EL (cell line): ENCODE measurements at regions not wholly inside any gene's neighbourhood (a gene's known extent, or its start where the extent isn't known, plus 50 kb on each side); places are given as distances from the start of the nearest gene placed in this dataset.

ENCODE experiments used
- DNase-seq: peaks from one replicate; pipeline ENCODE4 v3.0.0-alpha.2; 2016

DNA sequence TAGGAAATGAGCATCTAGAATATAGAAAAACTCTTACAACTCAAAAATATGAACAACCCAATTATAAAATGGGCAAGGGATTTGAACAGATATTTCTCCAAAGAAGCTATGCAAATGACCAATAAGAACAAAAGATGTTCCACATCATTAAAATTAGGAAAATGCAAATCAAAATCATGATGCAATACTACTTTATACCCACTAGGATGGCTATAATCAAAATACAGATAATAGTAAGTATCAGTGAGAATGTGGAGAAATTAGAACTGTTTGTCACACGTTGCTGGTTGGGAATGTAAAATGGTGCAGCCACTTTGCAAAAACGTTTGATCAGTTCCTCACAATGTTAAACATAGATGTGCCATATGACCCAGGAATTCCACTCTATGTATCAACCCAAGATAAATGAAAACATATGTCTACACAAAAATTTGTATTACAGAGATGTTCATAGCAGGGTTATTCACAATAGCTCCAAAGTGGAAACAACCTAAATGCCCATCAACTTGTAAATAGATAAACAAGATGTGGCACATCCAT lies 558.4 kb downstream of the SLC4A3 start:
- no peak for DNase-seq

DNA sequence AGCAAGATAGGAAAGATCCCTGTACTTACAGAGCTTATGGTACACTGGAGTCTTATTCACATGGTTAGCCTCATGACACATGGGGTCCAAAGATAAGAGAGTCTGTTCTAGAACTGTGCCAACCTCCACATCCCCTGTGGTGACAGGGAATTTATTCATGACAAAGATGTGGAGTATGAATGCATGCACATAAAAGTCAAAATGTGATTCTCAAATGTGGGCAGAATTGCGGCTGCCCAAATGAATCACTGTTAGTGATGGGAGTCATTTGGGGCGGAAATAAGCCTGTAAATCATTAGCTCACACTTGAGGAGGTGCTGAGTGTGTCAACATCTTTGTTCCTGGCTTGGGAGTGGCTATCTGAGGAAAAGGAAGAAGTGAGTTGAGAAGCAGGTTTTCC lies 560.6 kb downstream of the SLC4A3 start:
- peak; percentile 86 for DNase-seq

DNA sequence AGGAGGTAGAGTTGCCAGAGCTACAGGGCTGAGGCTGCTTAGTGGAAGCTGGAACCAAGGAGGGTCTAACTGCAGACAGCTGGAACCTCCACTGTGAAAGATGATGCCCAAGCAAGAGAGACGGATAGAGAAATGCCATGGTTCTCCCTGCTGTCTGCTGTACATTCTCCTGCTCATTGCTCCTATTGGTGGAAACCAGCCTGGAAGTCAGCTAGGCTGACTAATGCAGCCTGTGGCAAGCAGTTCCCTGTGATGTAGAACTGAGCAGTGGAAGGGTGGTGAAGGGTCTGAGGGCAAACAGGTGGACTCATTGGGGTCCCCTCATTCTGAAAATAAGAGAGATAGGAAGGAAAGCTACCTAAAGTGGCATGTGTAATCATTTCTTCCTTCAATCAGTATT lies 563.6 kb downstream of the SLC4A3 start:
- no peak for DNase-seq

DNA sequence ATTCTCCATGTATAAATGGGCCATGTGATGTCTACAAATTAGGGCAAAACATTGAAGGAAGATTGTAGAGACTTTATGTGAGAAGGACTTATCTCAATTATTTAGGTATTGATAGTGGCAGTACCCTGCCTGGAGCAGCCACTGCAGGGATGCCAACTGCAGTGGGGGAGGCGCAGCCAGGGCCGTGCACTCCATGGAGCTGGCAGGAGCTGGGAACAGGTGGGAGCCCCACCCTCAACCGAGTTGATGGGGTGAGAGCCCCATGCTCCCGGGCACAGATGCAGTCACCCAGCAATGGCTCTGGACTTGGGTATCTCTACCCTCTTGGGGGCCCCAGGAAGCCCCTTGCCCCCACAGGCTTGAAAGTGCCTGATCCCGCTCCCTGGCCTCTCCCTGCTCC lies 564.3 kb downstream of the SLC4A3 start:
- DNase-seq, result no peak

DNA sequence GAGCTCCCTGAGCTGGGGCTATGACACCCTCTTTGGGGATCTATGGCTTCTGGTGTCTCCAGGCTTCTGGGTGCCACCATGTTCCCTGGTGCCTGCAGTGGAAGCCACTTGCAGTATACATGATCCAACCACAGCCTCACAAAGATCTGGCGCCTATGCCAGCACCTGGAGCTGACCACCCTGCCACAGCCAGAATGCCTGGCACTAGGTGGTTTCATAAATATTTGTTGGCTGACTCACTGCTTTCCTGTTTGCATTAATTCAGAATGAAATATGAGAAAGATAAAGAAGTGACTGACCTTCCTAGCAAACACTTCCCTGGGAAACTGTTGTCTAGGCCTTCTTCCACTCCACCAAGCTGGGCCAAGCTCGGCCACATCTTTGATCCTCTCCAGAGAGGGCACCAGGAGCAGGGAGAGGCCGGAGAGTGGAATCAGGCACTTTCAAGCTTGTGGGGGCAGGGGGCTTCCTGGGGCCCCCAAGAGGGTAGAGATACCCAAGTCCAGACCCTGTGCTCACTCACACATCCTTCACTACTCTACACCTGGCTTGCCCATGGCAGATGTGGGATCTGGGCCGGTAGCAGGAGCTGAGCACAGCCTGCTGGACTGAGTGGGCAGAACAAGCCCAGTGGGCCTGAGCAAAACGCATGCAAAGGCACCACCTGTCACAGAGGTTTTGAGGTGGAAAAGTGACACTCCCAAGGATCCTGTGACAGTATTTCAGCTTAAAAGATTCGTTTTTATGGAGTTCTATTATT lies 565.7 kb downstream of the SLC4A3 start:
- DNase-seq, result peak; percentile 40

DNA sequence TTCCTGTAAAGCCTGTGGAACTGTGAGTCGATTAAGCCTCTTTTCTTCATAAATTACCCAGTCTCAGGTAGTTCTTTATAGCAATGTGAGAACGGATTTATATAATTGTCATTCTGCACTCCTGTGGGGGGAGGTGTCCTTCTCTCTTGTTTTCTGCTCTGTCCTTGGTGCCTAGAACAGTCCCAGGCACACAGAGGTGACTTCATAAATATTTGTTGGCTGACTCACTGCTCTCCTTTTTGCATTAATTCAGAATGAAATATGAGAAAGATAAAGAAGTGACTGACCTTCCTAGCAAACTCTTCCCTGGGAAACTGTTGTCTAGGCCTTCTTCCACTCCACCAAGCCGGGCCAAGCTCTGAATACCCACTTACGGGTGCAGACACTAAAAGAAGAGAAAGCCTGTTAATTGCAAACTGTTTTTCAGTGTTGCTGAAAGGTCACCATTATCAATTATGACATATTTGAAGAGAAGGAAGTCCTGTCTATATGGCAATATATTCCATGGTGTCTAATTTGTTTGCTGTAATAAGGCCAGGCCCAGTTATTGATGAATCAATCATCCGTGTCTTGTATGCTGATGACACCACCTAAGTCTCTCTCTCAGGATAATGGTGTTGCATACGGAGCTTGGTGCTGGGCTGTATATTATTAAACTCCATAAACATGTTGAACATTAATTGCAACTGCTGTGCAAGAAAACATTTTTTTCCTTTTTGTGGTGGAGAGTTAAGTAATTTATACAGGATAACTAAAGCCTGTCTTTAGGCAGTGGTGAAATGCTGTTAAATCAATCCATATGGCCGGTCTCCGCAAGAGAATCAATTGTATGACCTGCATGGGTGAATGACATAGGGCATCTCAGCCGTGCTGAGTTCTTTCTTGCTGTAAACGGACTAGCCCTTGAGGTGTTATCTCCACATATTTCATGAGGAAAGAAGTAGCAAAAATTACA lies 567.5 kb downstream of the SLC4A3 start:
- no peak for DNase-seq

DNA sequence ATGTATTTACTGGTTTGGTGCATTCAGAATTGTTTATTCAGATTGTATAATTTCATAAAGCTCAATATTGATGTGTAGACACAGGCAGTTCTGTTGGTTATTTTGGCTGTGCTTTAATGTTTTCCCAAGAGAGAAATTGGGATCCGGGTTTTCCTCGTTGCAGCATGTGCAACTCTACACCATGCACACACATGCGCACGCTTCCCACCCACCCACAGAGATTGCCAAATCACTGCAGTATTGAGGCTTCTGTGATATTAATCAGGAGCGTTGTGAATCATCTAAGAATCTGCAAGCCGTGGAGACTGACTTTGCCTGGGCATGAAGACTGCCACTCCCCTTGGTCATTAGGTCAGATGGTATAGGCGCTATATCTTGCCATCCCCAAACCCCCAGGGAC lies 571.5 kb downstream of the SLC4A3 start:
- DNase-seq, result peak; percentile 88

DNA sequence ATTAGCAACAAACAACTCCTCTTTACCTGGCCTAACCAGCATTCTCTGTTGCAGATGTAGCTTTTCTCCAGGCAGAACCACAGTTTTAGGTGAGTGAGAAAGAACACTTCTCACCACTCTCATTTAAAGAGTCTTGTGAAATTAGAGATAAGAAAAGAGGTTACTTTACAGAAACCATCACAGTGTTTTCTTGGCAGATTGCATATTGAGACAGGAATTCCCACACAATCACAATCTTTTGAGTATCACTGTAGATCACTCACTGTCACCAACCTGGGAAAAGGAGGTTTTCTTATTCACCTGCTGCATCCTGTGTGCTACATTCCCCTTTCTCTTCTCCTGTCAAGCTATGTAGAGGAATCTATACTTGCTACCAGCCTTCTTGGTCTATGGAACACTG lies 574.6 kb downstream of the SLC4A3 start:
- no peak for DNase-seq

DNA sequence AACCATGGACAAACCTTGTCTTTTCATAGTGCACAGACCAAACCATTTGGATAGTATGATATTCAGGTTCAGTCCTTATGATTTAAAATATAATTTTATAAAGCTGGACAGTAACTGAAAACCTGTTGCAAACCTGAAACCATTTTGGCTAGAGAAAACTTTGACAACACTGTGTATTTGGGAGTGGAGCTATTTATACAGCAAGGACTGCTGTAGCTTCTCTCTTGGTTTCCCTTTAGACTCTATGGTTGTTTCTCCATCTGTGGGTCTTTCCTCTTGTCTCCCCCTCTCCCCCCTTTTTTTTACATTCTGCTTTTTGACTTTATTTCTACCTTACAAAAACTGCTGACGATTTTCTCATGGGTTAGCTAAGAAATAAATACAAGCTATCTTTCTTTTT lies 581.7 kb downstream of the SLC4A3 start:
- no peak for DNase-seq

DNA sequence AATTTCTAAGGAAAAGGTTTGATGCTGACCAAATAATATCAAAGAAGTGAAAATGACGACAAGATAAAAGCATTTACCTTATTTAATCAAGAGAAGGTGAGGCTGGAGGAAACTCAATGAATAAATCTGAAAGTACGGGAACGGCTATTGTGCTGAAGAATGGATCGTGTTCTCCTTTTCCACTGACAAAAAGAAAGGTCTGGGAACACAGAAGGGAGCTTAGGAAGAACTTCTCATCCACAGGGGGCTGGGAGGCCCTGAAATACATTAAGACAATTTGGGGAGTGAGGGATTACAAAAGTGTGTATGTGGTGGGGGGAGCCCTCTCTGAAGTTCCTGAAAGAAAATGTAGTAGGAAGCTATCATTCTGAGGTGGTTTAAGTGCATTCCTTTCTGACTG lies 582.3 kb downstream of the SLC4A3 start:
- no peak for DNase-seq

DNA sequence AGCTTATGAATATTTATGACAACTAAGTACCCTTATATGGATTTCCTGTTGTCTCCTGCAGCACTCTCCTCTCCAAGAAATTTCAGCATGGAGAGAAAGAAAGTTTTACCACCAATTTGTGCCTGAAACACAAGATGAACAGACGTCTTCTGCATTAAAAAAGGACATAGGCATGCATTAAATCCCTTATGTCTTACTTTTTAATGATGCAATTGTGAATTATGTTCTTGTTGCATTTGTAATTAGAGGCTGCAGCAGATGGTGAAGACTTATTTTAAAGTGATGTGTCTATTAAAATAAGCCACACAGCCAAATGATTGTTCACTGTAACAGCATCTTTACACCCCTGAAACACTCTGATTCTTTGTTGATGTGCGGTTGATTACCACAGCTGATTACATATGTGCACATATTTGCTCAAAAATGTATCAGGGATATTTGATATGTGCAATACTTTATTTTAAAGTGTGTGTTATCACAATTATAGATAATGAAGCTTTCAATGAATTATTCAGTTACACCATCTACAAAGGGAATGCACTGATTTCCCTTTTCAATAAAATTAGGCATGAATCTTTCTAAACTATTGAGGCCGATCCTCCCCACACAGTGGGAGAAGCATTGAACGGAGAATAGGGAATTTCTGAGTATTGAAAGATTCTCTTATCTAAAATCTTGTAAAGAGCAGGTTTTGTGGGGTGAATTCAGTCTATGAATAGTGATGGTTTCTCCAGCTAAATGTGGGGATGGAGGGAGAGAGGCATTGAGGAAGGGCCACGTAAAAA lies 585.1 kb downstream of the SLC4A3 start:
- DNase-seq, result no peak

DNA sequence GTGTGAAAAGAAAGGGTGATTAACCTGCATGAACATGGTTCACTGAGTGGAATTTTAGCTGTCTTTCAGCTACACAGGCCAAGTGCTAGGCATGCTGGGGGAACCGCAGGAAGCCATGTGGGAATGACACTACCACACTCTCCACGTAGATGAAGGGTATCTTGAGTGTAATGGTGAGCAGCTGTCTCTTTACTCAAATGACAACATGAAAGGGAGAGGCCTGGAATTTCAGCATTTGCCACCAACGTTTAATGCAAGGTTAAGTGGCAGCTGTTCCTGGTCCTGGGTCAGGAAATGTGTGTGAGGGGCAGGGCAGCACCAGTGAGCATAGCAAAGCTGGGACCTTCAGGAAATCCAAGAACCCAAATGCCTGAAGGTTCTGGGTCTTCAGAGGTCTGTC lies 588.4 kb downstream of the SLC4A3 start:
- no peak for DNase-seq

DNA sequence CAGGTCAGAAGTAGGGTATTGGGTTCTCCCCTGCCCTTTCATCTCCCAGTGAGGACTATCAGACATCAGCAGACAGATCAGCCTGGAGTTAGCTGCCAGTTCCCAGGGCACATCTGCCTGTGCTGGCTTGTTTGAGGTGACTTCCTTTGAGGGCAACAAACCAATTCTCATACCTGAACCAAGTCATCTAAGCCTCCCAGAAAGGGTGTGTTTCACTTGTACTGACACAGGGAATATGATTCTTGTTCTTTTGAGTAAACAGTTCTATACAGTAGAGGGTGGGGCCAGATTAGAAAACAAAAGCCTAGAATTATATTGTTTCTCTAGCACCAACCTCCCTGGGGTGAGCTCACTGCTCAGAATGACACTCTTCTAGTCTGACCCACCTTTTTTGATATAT lies 591.9 kb downstream of the SLC4A3 start:
- DNase-seq, result no peak

DNA sequence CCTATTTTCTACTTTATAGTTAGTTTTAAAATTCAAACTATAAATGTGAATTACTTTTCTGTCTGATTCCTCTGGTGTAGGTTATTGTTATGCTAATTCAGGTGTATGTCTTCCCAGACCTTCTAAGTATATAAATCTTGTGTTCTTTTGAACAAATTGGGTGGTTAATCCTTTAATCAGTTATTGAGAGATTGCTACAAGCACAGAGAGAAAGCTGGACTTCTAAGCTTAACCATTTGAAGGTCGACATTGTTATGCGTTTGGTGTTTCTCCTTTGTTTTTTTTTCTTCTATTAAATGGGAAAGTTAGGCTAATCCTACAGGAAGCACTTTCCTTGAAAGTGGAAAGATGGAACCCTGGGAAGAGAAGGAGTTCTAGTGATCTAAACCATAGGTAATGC lies 592.6 kb downstream of the SLC4A3 start:
- no peak for DNase-seq

DNA sequence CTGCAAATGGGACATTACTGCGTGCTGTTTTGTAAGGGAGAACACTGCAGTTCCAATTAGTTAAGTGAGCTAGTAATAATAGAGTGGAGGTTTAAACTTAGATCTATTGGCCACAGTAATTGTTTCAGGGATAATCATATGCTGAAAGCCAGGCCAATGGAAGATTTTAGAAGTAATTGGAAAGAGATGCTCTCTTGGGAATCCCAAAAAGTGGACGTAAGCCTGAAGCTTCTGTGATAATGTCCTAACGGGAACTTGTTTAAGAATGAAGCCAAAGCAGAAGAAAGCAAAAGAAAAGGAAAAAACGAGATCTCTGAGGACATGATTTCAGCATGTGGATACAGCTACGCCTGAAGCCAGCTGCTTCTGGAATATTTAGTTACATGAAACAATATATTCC lies 594.6 kb downstream of the SLC4A3 start:
- no peak for DNase-seq

DNA sequence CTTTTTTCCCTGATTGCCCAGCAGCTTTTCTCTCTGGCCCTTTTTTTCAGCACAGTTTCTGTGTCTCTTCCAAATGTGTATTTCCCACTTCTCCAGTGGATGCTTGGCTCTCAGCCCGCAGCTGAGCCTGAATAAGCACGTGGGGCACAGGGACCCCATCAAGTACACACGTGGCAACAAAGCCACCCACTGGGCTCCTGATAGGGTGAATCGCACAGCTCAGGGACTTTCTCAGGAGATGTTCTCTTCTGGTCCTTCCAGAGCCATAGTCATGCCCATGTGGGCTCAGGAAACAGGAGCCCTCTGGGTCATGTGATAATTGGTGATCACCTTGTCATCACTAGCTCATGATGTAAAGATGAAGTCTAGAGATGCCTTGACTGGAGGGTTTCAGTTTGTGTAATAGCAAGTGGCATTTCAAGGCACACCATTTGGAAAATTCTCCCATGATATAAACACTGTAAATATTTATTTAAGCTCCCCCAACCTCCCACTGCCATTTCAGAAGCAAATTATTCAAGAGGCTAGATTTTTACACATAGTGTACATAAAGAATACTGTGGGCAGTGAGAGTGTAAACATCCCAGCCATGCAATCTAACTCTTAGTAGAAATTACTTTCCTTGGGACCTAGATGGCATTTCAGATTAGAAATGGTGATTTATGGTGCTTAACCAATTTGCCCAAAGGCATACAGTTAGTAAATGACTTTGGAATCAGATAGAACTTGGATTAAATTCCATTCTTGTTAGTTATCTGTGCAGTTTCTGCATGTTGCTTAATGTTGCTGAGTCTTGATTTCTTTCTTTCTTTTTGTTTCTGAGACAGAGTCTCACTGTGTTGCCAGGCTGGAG lies 597.5 kb downstream of the SLC4A3 start:
- peak; percentile 97 for DNase-seq

DNA sequence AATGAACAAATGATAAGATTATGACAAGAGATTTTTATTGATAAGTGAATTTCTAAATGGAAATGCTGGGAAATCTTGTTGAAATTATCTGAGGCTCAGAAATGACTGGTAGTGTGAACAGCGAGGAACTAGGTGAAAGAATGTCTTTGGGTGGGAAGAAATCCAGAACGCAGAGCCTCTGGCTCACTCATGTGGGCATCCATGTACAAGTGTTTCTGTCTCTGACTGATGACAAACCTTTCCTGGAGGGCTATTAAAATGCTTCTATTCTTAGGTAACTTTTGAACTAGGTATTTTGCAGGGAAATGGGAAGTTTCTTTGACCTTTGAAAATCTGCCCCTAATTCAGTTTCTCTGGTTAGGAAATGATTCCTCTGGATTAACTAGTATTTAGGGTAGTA lies 598.6 kb downstream of the SLC4A3 start:
- peak; percentile 29 for DNase-seq

DNA sequence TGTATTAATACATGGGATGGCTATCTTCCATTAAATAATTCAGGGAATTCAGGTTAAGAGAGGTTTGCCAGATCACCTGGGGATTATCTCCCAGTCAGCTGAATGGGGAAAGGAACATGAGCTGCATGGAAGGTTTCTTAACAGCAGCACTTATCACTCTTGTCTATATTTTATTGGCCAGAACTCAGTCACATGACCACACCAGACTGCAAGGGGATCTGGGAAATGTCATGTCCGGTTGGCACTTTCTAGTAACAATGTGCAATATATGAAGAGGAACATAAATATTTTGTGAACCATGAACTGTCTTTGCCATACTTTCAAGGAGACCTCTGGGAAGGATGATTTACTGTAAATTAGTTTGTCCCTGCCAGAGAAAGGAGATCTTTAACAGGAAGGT lies 599.1 kb downstream of the SLC4A3 start:
- no peak for DNase-seq

DNA sequence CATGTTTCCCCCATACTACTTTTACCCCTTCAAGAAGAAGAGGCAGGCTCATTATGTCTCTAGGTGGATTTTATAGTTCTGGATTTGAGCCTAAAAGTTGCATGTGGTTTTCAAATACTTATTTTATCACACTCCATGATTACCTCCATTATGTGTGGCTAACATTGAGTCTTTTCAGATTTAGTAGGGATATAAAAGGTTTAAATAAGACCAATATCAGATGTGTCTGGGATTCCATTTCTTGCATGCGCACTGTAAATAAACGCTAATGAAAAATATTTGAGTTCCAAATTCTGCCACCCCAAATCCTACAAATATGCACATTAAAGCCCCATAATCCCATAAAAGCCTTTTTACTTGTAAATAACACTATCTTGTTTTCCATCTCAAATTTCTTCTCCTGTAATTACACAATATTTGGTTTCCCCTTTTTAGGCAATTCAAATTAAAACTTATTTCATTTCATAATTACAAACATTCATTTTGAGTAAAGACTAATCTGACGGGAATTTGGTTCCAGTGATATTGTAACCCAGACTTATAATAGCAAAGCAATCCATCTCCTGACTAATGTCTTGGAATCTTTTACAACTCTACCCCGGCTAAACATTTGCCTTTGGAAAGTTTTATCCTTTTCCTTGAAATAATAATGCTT lies 600.0 kb downstream of the SLC4A3 start:
- peak; percentile 73 for DNase-seq

DNA sequence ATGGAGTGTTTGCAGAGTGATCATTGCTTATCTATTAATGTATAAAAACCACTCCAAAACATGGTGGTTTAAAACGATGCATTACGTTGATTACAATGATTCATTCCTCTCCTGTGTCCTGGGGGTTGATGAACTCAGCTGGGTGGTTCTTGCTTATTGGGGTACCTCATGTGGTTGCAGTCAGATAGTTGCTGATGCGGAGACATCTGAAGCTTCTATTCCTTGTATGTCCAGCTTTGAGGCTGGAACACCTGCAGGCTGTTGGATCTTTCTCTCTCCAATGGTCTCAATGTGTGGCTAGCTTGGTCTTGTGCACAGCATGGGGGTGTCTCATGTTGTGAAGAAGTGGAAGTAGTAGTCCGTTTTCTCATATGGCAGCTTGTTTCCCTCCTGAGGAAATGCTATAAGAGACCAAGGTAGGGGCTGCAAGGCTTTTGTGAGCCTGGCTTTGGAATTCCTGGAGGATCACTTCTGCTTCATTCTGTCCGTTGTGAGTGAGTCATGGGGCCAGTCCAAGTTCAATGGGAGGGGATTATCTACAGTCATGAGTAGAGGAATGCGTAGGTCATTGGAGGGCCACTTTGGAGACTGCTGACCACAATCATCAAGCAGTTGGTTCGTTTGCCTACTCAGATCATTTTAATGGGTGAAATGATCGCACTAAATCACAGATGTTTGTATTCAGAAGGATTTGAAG lies 601.0 kb downstream of the SLC4A3 start:
- DNase-seq, result peak; percentile 99

DNA sequence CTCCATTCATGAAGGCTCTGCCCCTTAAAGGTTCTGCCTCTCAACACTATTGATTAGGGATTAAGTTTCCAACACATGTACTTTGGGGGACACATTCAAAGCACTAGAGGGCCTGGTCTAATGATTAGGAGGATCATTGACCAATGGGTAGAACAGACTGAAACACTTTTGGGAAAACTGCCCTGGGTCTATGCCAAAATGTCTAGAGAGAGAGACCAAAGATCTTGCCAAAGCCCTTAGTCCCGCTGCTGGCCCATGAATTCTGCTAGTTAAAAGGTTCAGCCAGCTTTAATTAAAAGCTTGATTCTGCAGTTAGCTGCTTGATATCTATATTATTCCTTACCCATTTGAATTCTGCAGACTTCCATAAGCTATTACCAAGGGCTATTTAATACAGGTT lies 613.2 kb downstream of the SLC4A3 start:
- DNase-seq, result no peak
